CD1c-positive myeloid dendritic cell (primary cell): ENCODE measurements at regions not wholly inside any gene's neighbourhood (a gene's known extent, or its start where the extent isn't known, plus 50 kb on each side); places are given as distances from the start of the nearest gene placed in this dataset.
"Not testable (repeated sequence)": the region's sequence is repeated elsewhere in the genome, so short reads cannot be mapped to it uniquely, and the experiment has no call there.

Experiments used
- DNase-seq: peaks from one replicate; pipeline ENCODE4 v3.0.0-alpha.2; 2016; ENCODE audit errors: extremely low spot score

- no peak for DNase-seq
Measured at GRCh38 chr16:50497592-50497991, 50.6 kb upstream of the NKD1 start.

DNA sequence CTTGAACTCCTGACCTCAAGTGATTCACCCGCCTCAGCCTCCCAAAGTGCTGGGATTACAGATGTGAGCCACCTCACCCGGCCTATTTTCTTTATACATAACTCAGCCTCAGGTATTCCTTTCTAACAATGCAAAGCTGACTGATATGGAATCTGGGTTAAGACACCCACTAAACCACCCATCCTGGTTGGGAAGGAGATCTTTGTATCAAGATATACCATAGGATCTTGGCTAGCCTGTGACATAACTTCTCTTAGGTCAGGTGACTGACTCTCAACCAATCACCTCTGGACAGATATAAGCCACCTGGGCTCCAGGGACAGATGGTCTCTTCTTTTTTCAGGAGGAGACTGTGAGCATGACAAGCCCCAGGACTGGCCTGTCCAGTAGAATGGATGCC lies 51.2 kb upstream of the NKD1 start:
- DNase-seq = no peak

DNA sequence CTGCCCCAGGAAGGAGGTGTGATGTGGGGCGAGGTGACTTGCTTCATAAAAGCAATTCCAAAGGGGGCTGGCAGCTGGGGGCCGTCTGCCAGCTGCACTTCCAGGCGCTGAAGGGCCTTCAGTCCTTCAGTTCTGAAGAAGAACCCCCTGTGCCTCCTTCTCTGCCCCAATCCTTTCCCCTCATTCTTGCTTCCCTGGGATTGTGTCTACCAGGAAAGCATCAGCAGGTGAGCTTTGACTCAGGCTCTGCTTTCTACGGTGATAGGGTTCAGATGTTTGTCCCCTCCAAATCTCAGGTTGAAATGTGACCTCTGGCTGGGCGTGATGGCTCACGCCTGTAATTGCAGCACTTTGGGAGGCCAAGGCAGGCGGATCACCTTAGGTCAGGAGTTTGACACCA lies 52.5 kb upstream of the NKD1 start:
- DNase-seq = no peak

DNA sequence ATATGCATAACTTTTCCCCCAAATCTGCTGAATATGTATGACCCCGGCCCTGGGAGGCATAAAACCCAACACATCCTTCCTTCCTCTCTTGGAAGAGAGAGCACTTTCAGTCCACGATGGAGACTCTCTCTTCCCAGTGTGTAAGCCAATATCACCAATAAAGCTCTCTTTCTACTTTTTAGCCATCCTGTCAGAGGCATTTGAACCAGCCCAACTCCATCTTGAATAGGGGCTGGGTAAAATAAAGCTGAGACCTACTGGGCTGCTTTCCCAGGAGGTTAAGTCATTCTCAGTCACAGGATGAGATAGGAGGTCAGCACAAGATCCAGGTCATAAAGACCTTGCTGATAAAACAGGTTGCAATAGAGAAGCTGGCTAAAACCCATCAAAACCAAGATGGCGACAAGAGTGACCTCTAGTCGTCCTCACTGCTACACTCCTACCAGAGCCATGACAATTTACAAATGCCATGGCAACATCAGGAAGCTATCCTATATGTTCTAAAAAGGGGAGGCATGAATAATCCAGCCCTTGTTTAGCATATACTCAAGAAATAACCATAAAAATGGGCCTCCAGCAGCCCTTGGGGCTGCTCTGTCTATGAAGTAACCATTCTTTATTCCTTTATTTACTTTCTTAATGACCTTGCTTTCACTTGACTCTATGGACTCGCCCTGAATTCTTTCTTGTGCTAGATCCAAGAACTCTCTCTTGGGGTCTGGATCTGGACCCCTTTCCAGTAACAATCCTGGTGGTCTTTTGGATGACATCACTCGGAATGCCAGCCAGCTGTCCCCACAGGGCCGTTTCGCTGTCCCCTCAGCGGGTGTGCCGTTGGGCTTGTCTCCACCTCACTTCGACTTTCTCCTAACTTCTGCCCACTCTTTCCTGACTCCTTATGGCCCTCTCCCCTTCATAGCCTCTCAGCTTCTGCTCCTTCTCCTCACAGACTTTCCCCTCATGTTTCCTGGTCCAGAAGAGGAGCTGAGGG lies 53.4 kb upstream of the NKD1 start:
- no peak for DNase-seq

DNA sequence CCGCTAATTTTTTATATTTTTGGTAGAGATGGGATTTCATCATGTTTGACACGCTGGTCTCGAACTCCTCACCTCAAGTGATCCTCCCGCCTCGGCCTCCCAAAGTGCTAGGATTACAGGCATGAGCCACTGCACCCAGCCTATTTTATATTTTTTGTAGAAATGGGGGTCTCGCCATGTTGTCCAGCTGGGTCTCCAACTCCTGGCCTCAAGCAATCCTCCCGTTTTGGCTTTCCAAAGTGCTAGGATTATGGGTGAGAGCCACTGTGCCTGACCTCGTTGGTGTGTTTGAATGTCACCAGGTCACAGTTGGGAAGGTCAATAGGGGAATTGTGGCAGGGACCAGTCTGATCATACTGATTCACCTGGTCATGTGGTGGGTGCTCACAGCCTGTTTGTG lies 56.7 kb upstream of the NKD1 start:
- DNase-seq = no peak

DNA sequence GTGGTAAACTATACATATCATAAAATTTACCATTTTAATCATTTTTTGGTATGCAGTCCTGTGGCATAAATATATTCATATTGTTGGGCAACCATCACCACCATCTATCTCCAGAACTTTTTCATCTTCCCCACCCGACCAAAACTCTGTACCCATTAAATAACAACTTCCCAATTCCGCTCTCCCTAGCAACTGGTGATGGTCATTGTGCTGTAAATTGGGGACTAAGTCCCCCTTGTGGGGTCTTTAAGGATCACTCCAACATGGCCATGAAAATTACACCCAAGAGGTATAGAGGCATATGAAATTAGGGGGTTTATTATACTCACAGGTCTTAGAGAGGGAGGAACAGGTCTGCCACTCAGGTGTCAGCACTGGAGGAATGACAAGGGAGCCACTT lies 57.4 kb upstream of the NKD1 start:
- DNase-seq = no peak

GRCh38 chr16:50489182-50489581 lies 59.0 kb upstream of the NKD1 start:
- DNase-seq = no peak

DNA sequence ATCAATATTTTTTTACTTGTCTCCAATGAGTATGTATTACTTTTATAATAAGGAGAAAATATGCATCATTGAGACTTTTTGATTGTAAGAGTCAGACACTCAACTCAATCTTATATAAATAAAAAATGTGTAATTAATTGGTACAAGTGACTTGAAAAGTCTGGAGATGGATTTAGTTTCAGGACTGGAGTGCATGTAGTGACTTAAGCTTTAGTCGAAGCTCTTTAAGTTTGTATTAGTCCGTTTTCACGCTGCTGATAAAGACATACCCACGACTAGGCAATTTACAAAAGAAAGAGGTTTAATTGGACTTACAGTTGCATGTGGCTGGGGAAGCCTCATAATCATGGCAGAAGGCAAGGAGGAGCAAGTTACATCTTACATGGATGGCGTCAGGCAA lies 60.7 kb upstream of the NKD1 start:
- DNase-seq = no peak

DNA sequence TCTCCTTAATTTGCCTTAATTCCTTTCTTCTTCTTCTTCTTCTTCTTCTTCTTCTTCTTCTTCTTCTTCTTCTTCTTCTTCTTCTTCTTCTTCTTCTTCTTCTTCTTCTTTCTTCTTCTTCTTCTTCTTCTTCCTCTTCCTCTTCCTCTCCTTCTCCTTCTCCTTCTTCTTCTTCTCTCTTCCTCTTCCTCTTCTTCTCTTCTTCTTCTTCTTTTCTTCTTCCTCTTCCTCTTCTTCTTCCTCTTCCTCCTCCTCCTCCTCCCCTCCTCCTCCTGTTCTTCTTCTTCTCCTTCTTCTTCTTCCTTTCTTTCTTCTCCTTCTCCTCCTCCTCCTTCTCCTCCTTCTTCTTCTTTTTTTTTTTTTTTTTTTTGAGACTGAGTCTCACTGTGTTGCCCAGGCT lies 62.0 kb upstream of the NKD1 start:
- DNase-seq = not testable (repeated sequence)

GRCh38 chr16:50485232-50485631 lies 63.0 kb upstream of the NKD1 start:
- DNase-seq = no peak

DNA sequence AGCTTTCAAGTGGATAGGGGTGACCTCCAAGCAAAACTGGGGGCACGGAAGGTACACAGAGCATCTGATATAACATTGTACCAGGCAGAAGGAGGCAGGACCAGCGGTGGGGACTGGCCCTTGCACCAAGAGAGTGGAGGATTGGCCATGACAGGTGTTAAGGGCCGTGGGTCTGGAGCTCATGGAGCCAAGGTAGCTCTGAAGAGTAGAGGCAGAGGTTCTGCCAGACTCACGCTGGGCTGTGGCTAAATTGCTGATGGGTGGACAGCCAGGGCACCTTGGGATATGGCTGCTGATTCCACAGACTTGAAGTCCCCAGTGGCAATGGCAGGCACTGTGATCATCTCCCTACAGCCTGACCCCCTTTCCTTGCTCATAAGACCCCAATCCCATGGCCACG lies 65.9 kb upstream of the NKD1 start:
- no peak for DNase-seq

- DNase-seq = no peak
Measured at GRCh38 chr16:50480206-50480605, 68.0 kb upstream of the NKD1 start.

- DNase-seq = no peak
Measured at GRCh38 chr16:50479771-50480170, 68.4 kb upstream of the NKD1 start.

GRCh38 chr16:50478773-50479149 lies 69.4 kb upstream of the NKD1 start:
- DNase-seq = no peak

DNA sequence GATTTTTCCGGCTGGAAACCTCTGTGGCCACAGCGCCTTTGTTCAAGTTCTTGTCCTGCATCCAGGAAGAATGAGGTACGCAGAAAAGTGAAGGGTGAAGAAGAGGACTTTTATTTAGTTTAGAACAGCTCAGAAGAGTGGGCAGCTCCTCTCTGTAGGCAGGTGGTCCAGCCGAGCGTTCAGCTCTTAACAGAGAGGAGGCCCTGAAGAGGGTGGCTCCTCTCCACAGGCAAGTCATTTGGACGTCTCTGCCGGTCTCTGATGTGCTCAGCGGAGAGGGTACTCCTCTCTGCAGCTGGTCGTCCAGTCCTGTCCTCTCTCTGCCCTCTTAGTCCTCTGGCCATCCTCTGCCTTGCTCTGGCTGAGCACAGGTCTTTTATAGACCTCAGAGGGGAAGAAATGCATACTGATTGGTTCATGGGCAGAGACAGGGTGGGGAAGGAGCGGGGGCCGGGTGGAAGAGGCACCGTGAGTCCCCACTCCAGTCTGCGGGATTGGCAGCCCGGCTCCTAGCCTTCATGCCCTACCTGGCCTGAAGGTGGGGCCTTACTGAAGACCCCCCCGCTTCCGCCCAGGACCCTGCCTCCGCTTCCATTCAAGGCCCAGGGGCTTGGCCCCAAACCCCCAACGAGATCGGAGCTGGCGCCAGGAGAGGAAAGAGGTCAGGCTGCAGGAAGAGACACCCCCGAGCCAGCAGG lies 70.0 kb upstream of the NKD1 start:
- DNase-seq = no peak

GRCh38 chr16:50476486-50477255 lies 71.5 kb upstream of the NKD1 start:
- no peak for DNase-seq

- DNase-seq = no peak
Measured at GRCh38 chr16:50475170-50475569, 73.0 kb upstream of the NKD1 start.

GRCh38 chr16:50474138-50474537 lies 74.1 kb upstream of the NKD1 start:
- no peak for DNase-seq

- DNase-seq = no peak
Measured at GRCh38 chr16:50473356-50473945, 74.7 kb upstream of the NKD1 start.

- no peak for DNase-seq
Measured at GRCh38 chr16:50472472-50472871, 75.7 kb upstream of the NKD1 start.

GRCh38 chr16:50470687-50471086 lies 77.5 kb upstream of the NKD1 start:
- DNase-seq = no peak

DNA sequence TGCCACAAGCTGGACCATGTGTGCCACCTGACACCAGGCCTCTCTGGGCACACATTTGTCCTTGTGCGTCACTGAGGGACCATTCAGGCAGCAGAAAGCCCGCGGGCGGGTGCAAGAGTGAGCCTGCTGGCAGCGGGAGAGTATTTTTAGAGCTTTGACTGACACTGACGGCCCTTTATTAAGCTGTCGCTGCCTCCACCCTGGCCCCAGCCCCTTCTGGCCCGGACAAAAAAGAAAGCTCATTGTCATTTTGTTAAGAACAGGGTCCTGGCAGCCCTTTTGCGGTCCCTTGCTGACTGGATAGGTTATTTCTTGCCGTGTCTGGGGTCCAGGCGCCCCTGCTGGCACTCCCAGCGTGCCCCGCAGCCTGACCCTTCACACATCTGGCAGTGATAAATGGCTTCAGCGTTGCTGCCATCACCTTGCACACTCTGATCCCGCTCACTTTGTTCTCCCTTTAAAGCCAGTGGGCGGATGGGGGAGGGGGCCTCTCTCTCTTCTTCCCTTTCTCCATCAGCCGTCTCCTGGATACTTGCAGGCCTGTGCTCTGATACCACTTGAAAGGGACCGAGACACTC lies 78.4 kb upstream of the NKD1 start:
- DNase-seq = no peak
